Endothelial cell of umbilical vein (primary cell): ENCODE measurements at regions not wholly inside any gene's neighbourhood (a gene's known extent, or its start where the extent isn't known, plus 50 kb on each side); places are given as distances from the start of the nearest gene placed in this dataset.

Source experiments
- BruUV-seq: library from RNA; stranded (reverse); fragments of 400-500 nt; replicated peaks from 2 replicates; lab custom pipeline; 2021; lab: Mats Ljungman, UMichigan
- CTCF ChIA-PET: fragments of 300-600, 350-600 bp; sonication (Branson Sonifier 250); formaldehyde crosslinking; loops from one replicate; lab custom pipeline; 2021; ENCODE audit warnings: antibody characterized with exemption, inconsistent platforms; lab: Charles Lee
- POLR2A ChIA-PET: fragments of 300-600, 350-600 bp; sonication (Branson Sonifier 250); formaldehyde crosslinking; loops from one replicate; lab custom pipeline; 2021; ENCODE audit warnings: antibody characterized with exemption, inconsistent platforms; lab: Charles Lee
- DNase-seq: peaks from one replicate; pipeline ENCODE4 v3.0.0-alpha.2; 2011; ENCODE audit warnings: low read depth, low spot score
- FAIRE-seq: peaks from 2 replicates; lab custom pipeline; 2011; peaks lifted over from hg19 to GRCh38; lab: Jason Lieb, UNC
- H2AFZ ChIP-seq: 2 replicates; pipeline ENCODE4 v1.6.0; 2012; ENCODE audit warnings: low read depth, low read length, control low read depth, inconsistent platforms
- H3K27ac ChIP-seq: 2 replicates; pipeline ENCODE4 v1.5.1; 2011; ENCODE audit warnings: low read depth, mild to moderate bottlenecking, control low read depth, low read length, moderate library complexity; ENCODE audit not compliant: insufficient read depth
- H3K27me3 ChIP-seq, 2 experiments: 2 replicates each; pipeline versions ENCODE4 v1.6.0 to v1.6.1; 2011; ENCODE audit warnings: low read length in 2 of 2, mixed read lengths in 1 of 2; ENCODE audit not compliant: control insufficient read depth in 2 of 2, insufficient read depth in 2 of 2
- H3K36me3 ChIP-seq, 2 experiments: 2 replicates in 1 of 2; 3 replicates in 1 of 2; pipeline ENCODE4 v1.5.1; 2011; ENCODE audit warnings: low read length in 2 of 2, mild to moderate bottlenecking in 1 of 2, moderate library complexity in 1 of 2; ENCODE audit not compliant: control insufficient read depth in 2 of 2, insufficient read depth in 2 of 2; ENCODE audit errors: extremely low read depth in 1 of 2
- H3K4me1 ChIP-seq: 3 replicates; pipeline ENCODE4 v1.5.1; 2011; ENCODE audit warnings: mild to moderate bottlenecking, low read length; ENCODE audit not compliant: control insufficient read depth, insufficient read depth; ENCODE audit errors: extremely low read depth
- H3K4me2 ChIP-seq: 2 replicates; pipeline ENCODE4 v1.6.1; 2011; ENCODE audit warnings: low read length, control low read depth, mixed read lengths; ENCODE audit not compliant: insufficient read depth
- H3K4me3 ChIP-seq, 3 experiments: fragments of 200-600 bp in 1 of 3; sonication (generic), shearing (Covaris generic) in 1 of 3; replicated peaks in 1 of 3; 2 replicates each; pipeline ENCODE4 v1.5.1; 2011 to 2016; ENCODE audit warnings: control low read depth in 3 of 3, low read length in 3 of 3, mild to moderate bottlenecking in 2 of 3, inconsistent platforms in 1 of 3, low read depth in 1 of 3, moderate library complexity in 1 of 3; ENCODE audit not compliant: insufficient read depth in 1 of 3
- H3K79me2 ChIP-seq: 2 replicates; pipeline ENCODE4 v1.6.0; 2012; ENCODE audit warnings: low read length, inconsistent platforms; ENCODE audit not compliant: control insufficient read depth, insufficient read depth
- H3K9ac ChIP-seq: replicated peaks from 2 replicates; pipeline ENCODE3; 2011; ENCODE audit warnings: low read length, control low read depth; ENCODE audit not compliant: insufficient read depth; ENCODE audit errors: extremely low read depth
- H3K9me1 ChIP-seq: replicated peaks from 3 replicates; pipeline ENCODE4 v1.6.0; 2011; ENCODE audit warnings: mild to moderate bottlenecking, low read length; ENCODE audit not compliant: control insufficient read depth, insufficient read depth; ENCODE audit errors: extremely low read depth
- H3K9me3 ChIP-seq: replicated peaks from 2 replicates; pipeline ENCODE4 v1.5.1; 2012; ENCODE audit warnings: low read length, inconsistent platforms; ENCODE audit not compliant: control insufficient read depth, insufficient read depth
- H4K20me1 ChIP-seq: replicated peaks from 2 replicates; pipeline ENCODE3; 2011; ENCODE audit warnings: mild to moderate bottlenecking, low read length; ENCODE audit not compliant: control insufficient read depth, insufficient read depth; ENCODE audit errors: extremely low read depth
- CTCF ChIP-seq, 2 donors: IDR thresholded peaks; 1 replicate in 1 of 2; 2 replicates in 1 of 2; pipeline ENCODE4 v1.5.1; 2011; ENCODE audit warnings: low read length in 2 of 2, mild to moderate bottlenecking in 2 of 2, moderate library complexity in 2 of 2, control low read depth in 1 of 2, inconsistent platforms in 1 of 2, low read depth in 1 of 2; ENCODE audit not compliant: insufficient read depth in 1 of 2; ENCODE audit errors: extremely low read depth in 1 of 2
- EZH2 ChIP-seq: IDR thresholded peaks from 2 replicates; pipeline ENCODE4 v1.6.1; 2012; ENCODE audit warnings: borderline replicate concordance, low read depth, mild to moderate bottlenecking, moderate library complexity, low read length, inconsistent platforms; ENCODE audit not compliant: severe bottlenecking
- FOS ChIP-seq: IDR thresholded peaks from 2 replicates; pipeline ENCODE4 v1.6.1; 2011; ENCODE audit warnings: mild to moderate bottlenecking, low read length, moderate library complexity, borderline replicate concordance; ENCODE audit not compliant: insufficient read depth
- GATA2 ChIP-seq: IDR thresholded peaks from 2 replicates; pipeline ENCODE4 v1.7.0; 2011; ENCODE audit warnings: low read depth, mild to moderate bottlenecking, moderate library complexity, mixed read lengths, low read length; ENCODE audit not compliant: insufficient read length, insufficient read depth
- JUN ChIP-seq: IDR thresholded peaks from 2 replicates; pipeline ENCODE4 v1.6.1; 2011; ENCODE audit warnings: borderline replicate concordance, low read depth; ENCODE audit not compliant: insufficient read length, insufficient read depth
- MAX ChIP-seq: IDR thresholded peaks from 2 replicates; pipeline ENCODE4 v1.6.1; 2011; ENCODE audit not compliant: insufficient read depth, insufficient read length
- MYC ChIP-seq: IDR thresholded peaks from one replicate; pipeline ENCODE4 v1.6.1; 2011; ENCODE audit warnings: mild to moderate bottlenecking, low read depth, low read length
- POLR2A ChIP-seq: IDR thresholded peaks from 2 replicates; pipeline ENCODE4 v1.6.1; 2012; ENCODE audit warnings: low read depth, mild to moderate bottlenecking, control low read depth, low read length
- POLR2AphosphoS5 ChIP-seq: IDR thresholded peaks from 2 replicates; pipeline ENCODE4 v1.6.1; 2012; ENCODE audit warnings: low read depth, mild to moderate bottlenecking, control low read depth, low read length, moderate library complexity; ENCODE audit not compliant: insufficient read depth
- dilution Hi-C: fragments of 300-500 bp; cut with MboI; formaldehyde crosslinking; loops from one replicate; pipeline ENCODE4 v1.15.0; 2019; ENCODE audit warnings: low sequenced_read_pairs; ENCODE audit not compliant: extremely low pct_ligation_motif_present
- intact Hi-C: fragments of 100-400 bp; cut with micrococcal nuclease; formaldehyde crosslinking; loops from one replicate; pipeline ENCODE4 v1.10.0; 2022

GRCh38 chr20:11255455-11255854 is 581.7 kb upstream of the JAG1 start:
- no peak overlapping the region for H3K4me2 ChIP-seq
- POLR2A ChIA-PET, result no interaction called here
- H3K27ac ChIP-seq, result no peak overlapping the region
- BruUV-seq, result no TSS peak
- H3K36me3 ChIP-seq, result no peaks in the 10 kb centered on the region
- no peak for DNase-seq
- no peaks in the 10 kb centered on the region for H3K4me1 ChIP-seq
- H3K9me3 ChIP-seq, result no peaks in the 10 kb centered on the region
- no peak overlapping the region for H3K9ac ChIP-seq
- TF ChIP-seq POLR2A (no peak), POLR2AphosphoS5 (no peak), MYC (no peak), CTCF (IDR thresholded peaks at IDR 0.05; ENCODE audit: extremely low read depth in 1 of 2, insufficient read depth in 1 of 2, low read depth in 1 of 2, low read length in 2 of 2) (no peak)
- dilution Hi-C loops, result no loop called here
- no peaks in the 10 kb centered on the region for H3K9me1 ChIP-seq
- no peaks in the 10 kb centered on the region for H4K20me1 ChIP-seq
- H3K4me3 ChIP-seq, result no peak overlapping the region
- intact Hi-C loops, result no loop called here
- CTCF ChIA-PET, result no interaction called here
- H3K27me3 ChIP-seq, result no peaks in the 10 kb centered on the region
- no peak for FAIRE-seq
- no peaks in the 10 kb centered on the region for H3K79me2 ChIP-seq
- no peak overlapping the region for H2AFZ ChIP-seq

GRCh38 chr20:11255860-11256259 is 582.1 kb upstream of the JAG1 start:
- no TSS peak for BruUV-seq
- H3K9ac ChIP-seq, result no peak overlapping the region
- H3K27me3 ChIP-seq, result no peaks in the 10 kb centered on the region
- no peak overlapping the region for H3K27ac ChIP-seq
- intact Hi-C loops, result no loop called here
- H3K4me1 ChIP-seq, result no peaks in the 10 kb centered on the region
- no peaks in the 10 kb centered on the region for H3K9me3 ChIP-seq
- FAIRE-seq, result no peak
- no peaks in the 10 kb centered on the region for H4K20me1 ChIP-seq
- H3K36me3 ChIP-seq, result no peaks in the 10 kb centered on the region
- no peak overlapping the region for H3K4me3 ChIP-seq
- H3K79me2 ChIP-seq, result no peaks in the 10 kb centered on the region
- TF ChIP-seq CTCF (IDR thresholded peaks at IDR 0.05; ENCODE audit: extremely low read depth in 1 of 2, insufficient read depth in 1 of 2, low read depth in 1 of 2, low read length in 2 of 2) (no peak), POLR2A (no peak), JUN (no peak), EZH2 (no peak), MAX (no peak), MYC (no peak), POLR2AphosphoS5 (no peak), GATA2 (no peak), FOS (no peak)
- no peak overlapping the region for H3K4me2 ChIP-seq
- H3K9me1 ChIP-seq, result no peaks in the 10 kb centered on the region
- no peak for DNase-seq
- dilution Hi-C loops, result no loop called here
- H2AFZ ChIP-seq, result no peak overlapping the region
- ChIA-PET POLR2A (no interaction called here), CTCF (no interaction called here)
